Activated CD4-positive, alpha-beta T cell treated with anti-CD3 and anti-CD28 coated beads, Interleukin-2, Interleukin-6, amounts not matched to agents 100 ng/mL and 50 ng/mL, durations not matched to agents 16 hours and 8 hours (primary cell): ENCODE measurements at regions not wholly inside any gene's neighbourhood (a gene's known extent, or its start where the extent isn't known, plus 50 kb on each side); places are given as distances from the start of the nearest gene placed in this dataset.
A peak's percentile ranks its signal among the peaks of the same experiment; 100 is the strongest.
"Not testable (repeated sequence)": the region's sequence is repeated elsewhere in the genome, so short reads cannot be mapped to it uniquely, and the experiment has no call there.

Experiments used
- DNase-seq: peaks from one replicate; pipeline ENCODE4 v3.0.0-alpha.2; 2020

DNA sequence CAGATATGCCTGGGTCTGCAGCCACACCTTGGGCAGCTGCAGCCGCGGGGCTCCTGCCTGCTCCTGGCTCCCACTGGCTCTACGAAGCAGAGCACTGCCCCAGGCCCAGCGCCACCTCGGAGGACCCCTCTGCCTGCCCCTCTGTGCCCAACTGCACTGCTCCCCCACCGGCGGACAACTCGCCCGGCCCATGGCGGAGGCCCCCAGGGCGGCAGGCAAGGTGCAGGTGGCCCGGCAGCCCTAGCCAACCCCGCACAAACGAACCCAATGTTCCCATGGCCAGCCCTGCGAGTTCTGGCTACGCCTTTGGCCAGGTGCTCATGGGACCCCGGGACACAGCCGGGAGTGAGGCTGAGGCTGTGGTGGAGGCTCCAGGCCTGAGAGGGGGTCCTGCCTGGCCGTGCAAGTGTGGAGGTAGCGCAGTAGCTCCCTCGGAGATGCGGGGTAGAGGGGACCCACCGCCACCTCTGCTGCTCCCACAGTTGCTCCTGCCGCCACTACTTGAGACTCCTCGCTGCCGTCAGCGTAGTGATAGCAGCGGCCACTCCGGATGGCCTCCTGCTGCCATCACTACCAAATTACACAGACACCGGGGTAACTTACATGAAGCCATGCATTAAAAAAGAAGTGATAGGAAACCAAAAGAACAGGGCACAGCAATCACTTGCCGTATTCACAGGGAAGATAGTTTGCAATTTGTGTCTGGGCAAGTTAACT lies 97.3 kb upstream of the SP4 start:
- DNase-seq, result no peak

DNA sequence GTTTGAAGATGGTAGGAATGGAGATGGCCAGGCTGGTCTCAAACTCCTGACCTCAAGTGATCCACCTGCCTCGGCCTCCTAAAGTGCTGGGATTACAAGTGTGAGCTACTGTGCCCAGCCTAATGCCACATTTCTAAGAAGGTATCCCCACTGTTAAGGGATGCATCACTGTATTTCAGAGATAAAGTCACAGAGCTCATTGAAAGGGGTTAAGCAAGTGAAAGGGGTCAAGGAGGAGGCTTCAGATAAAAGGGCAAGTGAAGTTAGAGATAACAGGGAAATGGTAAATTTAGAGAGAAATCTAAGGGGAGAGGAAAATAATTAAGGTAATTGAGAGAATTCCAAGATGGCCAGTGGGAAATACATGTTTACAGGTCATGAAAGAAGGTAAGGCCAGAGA lies 93.0 kb upstream of the SP4 start:
- DNase-seq, result no peak

DNA sequence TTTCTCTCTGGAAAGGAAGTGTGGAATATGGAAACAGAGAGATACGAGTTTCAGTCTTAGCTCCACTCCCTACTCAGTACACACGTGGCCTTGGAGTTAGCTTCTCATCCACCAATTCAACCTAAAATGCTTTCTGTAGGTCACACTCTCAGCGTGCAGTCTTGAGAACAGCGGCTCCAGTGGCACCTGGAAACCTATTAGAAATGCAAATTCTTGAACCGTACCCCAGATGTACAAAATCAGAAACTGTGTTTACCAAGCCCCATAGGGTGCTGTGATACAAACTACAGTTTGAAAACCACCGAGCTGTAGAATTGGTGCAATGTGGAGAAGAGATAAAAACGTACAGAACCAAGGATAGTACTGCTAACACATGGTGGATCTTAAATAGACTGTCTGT lies 91.1 kb upstream of the SP4 start:
- no peak for DNase-seq

DNA sequence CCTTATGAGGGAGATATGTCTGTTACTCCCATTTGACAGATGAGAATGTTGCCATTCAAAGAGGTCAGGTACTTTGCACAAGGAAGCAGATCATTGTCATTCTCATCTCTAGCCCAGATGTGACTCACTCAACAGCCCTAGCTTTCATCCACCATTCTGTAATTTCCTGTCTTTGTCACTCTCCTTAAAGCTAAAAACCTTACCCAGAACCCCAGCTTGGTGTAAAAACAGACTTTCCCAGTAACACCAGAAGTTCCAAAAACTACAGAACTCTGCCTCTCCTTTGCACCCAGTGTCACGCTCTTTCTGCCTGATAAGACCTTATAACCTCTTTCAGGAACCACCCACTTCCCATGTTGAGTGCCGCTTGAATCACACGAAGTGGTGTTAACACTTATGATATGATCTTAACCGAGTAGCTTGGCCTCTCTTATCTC lies 89.1 kb upstream of the SP4 start:
- peak; percentile 85 for DNase-seq

DNA sequence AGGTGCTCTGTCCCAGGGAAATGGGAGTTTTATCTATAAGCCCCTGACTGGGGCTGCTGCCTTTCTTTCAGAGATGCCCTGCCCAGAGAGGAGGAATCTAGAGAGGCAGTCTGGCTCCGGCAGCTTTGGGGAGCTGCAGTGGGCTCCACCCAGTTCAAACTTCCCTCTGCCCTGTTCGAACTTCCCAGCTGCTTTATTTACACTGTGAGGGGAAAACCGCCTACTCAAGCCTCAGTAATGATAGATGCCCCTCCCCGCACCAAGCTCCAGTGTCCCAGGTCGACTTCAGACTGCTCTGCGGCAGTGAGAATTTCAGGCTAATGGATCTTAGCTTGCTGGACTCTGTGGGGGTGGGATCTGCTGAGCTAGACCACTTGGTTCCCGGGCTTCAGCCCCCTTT lies 83.0 kb upstream of the SP4 start:
- DNase-seq, result not testable (repeated sequence)

DNA sequence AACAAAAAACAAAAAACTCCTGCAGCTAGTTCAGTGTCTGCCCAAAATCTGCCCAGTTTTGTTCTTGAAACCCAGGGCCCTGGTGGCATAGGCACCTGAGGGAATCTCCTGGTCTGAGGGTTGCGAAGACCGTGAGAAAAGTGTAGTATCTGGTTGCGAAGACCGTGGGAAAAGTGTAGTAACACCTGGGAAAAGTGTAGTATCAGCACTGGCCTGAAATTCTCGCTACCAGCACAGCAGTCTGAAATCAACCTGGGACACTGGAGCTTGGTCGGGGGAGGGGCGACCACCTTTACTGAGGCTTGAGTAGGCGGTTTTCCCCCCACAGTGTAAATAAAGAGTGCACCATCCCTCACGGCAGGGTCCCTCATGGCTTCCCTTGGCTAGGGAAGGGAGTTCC lies 82.5 kb upstream of the SP4 start:
- DNase-seq, result no peak

DNA sequence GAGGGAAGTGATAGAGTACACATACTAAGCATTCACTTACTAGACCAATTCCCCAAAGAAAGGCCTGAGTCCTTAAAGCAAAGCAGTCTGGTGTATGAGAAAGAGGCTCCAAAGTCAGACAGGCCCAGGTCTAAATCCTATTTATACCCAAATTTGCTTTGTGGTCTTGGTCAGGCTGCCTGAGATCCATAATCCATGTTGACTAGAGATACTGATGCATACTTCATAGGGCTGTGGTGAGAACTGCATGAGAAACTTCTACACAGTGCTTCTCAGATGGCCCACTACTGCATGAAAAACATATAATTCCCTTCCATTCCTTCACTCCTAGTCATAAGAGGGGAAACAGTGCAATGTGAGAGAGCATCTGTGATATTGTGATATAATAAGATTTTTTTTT lies 81.6 kb upstream of the SP4 start:
- DNase-seq, result no peak

DNA sequence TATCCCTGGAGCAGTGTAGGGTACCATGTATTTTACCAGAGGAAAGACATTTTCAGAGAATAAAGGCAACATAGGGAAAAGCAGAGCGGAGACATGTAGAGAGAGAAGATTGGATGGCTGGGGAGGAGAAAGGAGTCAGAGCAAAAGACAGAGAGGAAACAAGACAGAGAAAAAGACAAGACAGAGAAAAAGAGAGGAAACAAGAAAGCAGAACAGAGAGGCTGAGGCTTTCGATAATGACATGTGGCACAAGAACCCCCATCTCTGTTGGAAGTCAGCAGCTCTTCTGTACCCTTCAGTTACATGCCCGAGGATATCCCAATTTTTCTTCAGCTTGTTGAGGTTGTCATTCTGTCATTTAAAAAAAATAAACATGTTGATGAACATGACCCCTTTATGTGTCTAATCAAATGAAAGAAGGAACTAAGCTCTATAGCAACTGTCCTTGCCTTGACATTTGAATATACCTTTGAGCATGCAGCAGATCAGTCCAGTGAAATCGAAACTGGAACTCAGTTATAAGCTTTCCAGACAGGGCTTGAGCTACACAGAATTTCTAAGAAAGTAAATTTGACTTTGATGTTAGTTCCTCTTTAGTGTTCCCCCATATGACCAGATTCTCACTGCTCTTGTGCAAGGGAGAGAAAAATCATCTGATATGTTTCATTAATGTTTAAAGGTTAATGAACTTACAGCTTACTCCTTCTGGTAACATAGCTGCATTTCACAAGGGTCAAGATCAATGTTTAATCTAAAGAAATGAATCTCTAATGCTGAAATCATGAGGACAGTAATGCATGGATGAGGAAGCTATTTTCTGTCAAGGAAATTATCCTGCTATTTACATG lies 75.1 kb upstream of the SP4 start:
- peak; percentile 77 for DNase-seq

DNA sequence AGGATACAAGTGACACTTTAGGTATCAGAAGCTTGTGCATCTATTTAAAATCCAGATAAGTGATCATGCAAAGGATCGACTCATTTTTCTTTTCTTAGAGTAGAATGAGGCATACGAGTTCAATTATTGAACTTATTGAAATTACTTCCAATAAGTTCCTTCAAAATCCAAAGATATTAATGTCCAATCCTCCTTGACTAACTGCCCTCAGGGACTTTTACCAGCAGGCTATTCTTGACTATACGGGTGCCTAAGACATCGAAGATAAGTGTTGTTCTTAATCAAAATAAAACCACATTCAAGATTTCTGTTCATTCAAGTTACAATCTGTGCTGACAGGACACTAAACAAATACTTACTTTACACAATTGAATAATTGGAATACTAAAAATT lies 74.5 kb upstream of the SP4 start:
- DNase-seq, result no peak

DNA sequence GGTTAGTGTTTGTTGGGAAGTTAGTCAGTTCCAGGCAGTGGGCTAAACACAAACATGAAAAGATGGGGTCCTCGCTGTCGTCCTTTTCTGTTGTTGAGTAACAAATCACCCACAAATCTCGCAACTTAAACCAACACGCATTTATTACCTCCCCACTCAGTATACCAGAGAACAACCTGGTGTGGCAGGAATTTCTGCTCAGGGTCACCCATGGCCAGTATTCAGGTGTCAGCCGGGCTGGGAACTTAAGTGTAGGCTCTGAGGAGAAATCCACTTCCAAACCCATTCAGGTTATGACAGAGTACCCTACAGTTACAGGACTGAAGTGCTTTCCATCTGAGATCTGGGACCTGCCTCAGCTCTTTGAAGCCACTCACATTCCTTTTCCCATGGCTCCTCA lies 73.6 kb upstream of the SP4 start:
- no peak for DNase-seq

DNA sequence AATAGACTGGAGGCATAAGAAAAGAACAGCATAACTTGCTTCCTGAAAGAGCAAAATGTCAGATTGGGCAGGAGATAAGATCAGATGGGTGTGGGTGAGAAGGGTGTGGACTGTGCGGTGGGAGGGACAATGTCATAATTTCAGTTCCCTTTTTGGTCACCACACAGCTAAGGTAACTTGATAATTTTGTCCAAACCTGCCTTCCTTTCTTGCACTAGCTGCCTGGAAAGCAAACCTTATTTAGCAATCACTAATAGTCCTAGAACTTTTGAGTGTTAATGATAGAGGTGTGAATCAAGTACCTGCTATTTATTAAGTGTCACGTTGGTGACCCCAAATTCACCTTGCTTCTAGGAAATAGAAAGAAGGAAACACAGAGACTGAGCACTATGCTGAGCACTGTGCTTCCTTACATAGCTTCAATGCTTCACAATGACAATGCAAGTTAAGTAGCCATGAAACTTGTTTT lies 72.4 kb upstream of the SP4 start:
- DNase-seq, result peak; percentile 88

DNA sequence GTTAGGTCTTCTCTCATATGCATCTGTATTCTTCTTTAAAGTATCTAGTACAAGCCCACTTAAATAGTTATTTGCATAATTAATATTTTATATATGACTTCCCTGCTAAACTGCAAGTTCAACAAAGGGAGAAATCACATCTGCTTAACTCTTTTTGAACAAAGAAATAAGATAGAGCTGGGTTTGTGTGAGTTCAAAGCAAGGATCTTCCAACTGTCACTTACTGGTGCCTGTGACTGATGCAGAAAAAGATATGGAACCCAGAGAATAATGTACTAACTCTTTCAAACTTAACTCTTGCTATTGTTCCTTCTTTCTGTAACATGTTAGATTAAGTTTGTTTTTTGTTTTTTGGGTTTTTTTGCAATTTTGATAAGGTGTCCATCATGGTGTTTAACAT lies 71.3 kb upstream of the SP4 start:
- DNase-seq, result no peak

DNA sequence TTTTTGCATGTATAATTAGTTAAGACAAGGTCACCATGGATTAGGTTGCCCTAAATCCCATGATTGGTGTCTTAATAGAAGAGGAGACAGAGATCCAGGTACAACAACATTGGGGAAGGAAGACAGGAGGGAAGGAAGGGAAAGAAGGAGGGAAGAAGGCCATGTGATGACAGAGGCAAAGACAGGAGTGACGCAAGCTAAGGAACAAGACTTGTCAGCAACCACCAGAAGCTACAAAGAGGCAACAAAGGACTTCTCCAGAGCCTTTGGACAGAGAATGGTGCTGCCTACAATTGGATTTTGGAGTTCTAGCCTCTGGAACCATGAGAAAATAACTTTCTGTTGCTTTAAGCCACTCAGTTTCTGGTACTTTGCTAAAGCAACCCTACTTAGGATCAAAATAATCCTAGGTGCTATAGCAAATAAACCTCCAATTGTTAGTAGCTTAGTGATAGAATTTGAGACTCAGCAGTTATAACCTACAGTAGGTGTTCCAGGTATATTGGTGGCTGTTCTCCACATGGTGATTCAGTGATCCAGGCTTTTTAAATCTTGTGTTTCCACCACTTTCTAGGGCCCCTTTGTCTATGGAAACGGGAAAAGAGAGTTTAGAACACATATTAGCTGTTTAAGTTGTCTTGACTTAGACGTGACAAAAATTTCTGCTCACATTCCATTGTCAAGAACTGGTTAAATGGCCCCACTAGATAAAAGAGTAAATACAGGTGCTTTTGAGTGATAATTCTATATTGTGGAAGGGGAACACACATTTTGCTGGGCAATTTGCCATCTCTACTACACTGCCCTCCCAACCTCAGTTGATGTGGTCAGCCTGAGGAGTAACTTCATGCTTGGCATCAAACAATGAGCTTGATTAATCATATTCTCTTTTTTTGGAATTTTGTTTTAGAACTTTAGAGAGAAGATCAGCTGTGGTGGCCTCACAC lies 70.5 kb upstream of the SP4 start:
- no peak for DNase-seq

DNA sequence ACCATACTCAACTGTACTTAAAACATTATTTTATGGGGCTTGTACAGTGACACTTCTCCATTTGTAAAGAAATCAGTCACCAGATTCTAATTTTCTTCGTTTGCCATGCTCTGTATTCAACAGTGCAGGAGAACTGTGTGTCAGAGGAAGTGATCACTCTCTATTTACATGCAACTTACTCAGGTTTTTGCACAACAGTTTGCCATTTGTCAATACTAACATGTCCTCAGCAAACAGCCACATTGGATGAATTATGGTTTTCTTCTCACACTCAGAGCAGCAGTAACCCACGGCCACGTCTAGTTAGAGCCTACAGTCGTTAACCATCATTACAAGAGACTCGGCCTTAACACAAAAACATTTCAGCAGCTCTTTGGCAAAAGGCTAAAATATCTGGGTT lies 69.2 kb upstream of the SP4 start:
- peak; percentile 37 for DNase-seq

DNA sequence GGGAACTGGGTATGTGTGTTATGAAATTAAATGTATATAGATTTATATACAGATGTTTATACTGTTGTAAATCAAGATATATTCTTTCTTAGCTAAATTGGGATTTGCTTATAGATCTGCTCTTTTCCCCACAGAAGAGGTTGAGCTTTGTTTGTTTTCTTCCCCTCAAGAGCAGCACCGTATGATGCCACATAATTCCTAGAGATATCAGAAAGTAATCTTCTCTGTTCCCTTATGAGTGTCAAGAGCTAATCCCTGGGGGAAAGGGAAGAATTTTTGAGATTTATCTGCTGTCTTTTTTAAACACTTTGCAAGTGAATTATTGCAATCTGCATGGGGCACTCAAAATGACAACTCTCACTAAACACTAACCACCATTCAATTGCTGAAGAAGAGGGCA lies 68.7 kb upstream of the SP4 start:
- no peak for DNase-seq

DNA sequence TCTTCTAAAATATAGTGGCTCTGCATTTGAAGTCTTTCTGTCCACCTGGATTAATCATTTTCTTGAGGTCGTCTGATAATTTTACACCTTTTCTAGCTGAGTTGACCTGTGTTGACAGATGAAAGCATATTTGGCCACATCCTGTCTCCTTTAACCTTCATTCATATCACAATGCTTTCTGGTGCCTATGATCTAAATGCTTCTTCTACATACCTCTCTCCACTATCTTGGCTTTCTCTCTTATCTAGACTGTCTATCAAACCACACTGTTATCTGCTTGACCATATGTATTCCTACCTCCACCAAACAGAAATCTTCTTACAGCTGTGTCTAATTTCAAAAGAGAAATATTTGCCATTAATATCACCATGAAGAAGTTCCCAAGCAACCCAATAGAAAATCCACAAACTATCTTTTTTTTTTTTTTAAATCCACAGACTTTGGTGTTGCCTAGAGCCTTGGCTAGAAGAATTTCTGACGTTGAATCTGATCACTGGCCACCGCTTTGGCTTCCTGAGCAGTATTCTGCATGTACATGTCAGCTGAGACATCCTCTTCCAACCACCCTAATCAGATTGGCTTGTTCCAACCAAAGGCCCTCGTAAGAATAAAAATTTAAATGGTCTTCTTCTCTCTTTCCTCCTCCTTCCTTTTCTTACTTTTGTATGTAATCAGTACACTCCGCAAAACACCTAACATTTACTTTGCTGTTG lies 66.3 kb upstream of the SP4 start:
- no peak for DNase-seq

DNA sequence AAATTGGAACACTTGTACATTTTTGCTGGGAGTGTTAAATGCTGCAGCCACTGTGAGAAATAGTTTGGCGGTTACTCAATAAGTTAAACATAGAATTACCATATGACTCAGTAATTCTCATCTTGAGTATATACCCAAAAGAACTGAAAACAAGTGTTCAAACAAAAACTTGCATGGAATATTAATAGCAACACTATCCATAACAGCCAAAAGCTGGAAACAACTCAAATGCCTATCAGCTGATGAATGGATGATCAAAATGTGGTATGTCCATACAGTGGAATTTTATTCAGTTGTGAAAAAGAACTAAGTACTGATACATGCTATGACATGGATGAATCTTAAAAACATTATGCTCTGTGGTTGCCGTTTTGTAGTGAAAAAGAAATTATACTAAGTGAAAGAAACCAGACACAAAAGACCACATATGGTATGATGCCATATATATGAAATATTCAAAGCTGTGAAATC lies 63.0 kb upstream of the SP4 start:
- peak; percentile 65 for DNase-seq

DNA sequence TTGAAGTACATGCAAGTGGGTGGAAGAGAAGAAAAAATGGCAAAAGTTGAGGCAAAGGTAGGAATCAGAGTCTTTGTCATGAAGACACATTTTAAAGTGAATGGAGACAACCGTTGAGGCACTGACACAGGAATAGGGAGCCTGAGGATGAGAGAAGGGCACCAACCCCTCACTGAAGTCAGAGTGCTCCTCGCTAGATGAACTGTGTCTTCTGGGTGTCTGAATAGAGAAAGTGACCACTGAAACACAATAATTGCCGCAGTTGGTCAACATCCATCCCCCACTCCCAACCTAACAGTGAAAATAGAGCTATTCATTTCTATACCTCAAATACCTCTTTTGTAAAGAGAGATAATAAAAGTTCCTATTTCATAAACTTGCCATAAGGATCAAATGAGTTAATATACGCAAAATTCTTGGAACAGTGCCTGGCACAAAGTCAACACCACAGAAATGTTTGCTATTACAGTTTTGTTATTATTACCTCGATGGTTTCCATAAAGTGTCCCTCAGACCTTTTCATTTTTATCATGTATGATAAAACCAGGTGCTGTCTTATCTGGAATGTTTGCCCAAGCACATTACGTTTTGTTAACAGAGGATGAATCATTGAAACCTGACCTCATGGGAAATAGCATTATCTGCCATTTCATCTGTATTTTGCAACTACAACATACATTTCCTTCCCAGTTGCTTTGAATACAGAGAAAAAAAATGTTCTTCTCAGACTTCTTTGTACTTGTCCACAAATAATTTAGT lies 61.8 kb upstream of the SP4 start:
- DNase-seq, result peak; percentile 33

DNA sequence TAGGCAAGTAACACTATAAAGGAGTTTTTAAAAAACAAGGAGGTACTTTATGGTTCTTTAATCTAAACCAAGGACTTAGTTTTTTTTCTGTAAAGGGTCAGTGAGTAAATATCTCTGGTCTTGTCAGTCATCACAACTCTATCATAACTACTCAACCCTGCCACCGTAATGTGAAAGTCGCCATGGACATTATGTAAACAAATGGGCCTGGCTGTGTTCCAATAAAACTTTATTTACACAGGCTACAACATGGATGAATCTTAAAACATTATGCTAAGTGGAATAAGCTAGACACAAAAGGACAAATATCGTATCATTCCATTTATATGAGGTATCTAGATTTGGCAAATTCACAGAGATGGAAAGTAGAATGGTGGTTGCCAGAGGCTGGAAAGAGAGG lies 60.8 kb upstream of the SP4 start:
- DNase-seq, result no peak

DNA sequence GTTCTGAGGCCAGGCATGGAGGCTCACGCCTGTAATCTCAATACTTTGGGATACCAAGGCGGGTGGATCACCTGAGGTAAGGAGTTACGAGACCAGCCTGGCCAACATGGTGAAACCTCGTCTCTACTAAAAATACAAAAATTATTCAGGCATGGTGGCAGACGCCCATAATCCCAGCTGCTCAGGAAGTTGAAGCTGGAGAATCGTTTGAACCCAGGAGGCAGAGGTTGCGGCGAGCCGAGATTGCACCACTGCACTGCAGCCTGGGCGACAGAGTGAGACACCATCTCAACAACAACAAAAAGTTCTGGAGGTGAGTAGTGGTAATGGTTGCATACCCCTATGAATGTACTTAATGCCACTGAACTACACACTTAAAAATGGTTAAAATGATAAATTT lies 60.3 kb upstream of the SP4 start:
- DNase-seq, result no peak

DNA sequence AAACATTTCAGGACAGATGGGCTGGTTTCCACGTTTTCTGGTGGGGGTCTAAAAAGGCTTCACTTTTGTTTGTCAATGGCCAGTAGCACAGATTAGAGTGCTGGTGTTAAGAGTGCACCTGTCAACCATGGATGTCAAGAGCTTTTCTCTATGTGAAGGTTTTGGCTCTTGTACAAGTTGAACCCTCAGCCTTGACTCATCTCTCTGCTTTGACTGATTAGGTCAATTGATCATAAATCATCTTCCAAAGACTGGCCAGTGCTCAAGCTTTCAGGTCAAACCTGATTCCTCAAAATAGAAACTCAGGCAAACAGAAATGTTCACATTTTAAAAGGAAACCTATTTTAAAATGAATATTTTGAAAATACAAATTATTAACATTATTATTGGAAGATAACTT lies 59.6 kb upstream of the SP4 start:
- no peak for DNase-seq
